DOHH2 (cell line): ENCODE measurements at regions not wholly inside any gene's neighbourhood (a gene's known extent, or its start where the extent isn't known, plus 50 kb on each side); places are given as distances from the start of the nearest gene placed in this dataset.

Experiments used
- H3F3A ChIP-seq: fragments of 200-600 bp; sonication (generic), shearing (Covaris generic); 2 replicates; pipeline ENCODE4 v1.6.0; 2016; ENCODE audit warnings: antibody characterized with exemption, mild to moderate bottlenecking; ENCODE audit not compliant: control insufficient read depth, insufficient read depth
- H3K27ac ChIP-seq: fragments of 200-600 bp; sonication (generic); 2 replicates; pipeline ENCODE4 v1.5.1; 2014; ENCODE audit warnings: low read depth, mild to moderate bottlenecking, low read length, moderate library complexity
- H3K27me3 ChIP-seq: fragments of 200-600 bp; sonication (generic); 2 replicates; pipeline ENCODE4 v1.6.1; 2014; ENCODE audit warnings: mild to moderate bottlenecking, low read length, mixed read lengths; ENCODE audit not compliant: control insufficient read depth
- H3K36me3 ChIP-seq: fragments of 200-600 bp; sonication (generic); 2 replicates; pipeline ENCODE4 v1.6.1; 2014; ENCODE audit warnings: mild to moderate bottlenecking, low read length, moderate library complexity, mixed read lengths; ENCODE audit not compliant: control insufficient read depth
- H3K4me1 ChIP-seq: fragments of 200-600 bp; sonication (generic); 2 replicates; pipeline ENCODE4 v1.6.1; 2014; ENCODE audit warnings: mild to moderate bottlenecking, low read length, mixed read lengths; ENCODE audit not compliant: control insufficient read depth
- H3K4me2 ChIP-seq: fragments of 200-600 bp; sonication (generic); 2 replicates; pipeline ENCODE4 v1.6.0; 2014; ENCODE audit warnings: mild to moderate bottlenecking, low read length, moderate library complexity
- H3K4me3 ChIP-seq: fragments of 200-600 bp; sonication (generic); 2 replicates; pipeline ENCODE4 v1.5.1; 2014; ENCODE audit warnings: mild to moderate bottlenecking, low read length, mixed read lengths
- H3K79me2 ChIP-seq: fragments of 200-600 bp; sonication (generic); 2 replicates; pipeline ENCODE4 v1.6.1; 2014; ENCODE audit warnings: mild to moderate bottlenecking, low read length, mixed read lengths; ENCODE audit not compliant: control insufficient read depth
- H3K9me2 ChIP-seq: fragments of 200-600 bp; sonication (generic); replicated peaks from 2 replicates; pipeline ENCODE4 v1.6.1; 2014; ENCODE audit warnings: mild to moderate bottlenecking, low read length, mixed read lengths; ENCODE audit not compliant: control insufficient read depth
- H3K9me3 ChIP-seq: fragments of 200-600 bp; sonication (generic); 2 replicates; pipeline ENCODE4 v1.6.1; 2014; ENCODE audit warnings: antibody characterized with exemption, low read length, mixed read lengths; ENCODE audit not compliant: control insufficient read depth, insufficient read depth
- H4K20me1 ChIP-seq: fragments of 200-600 bp; sonication (generic); 2 replicates; pipeline ENCODE4 v1.6.0; 2014; ENCODE audit warnings: low read depth, mild to moderate bottlenecking, antibody characterized with exemption, low read length, moderate library complexity; ENCODE audit not compliant: control insufficient read depth, insufficient read depth
- EZH2phosphoT487 ChIP-seq: fragments of 200-600 bp; sonication (generic); IDR thresholded peaks from 2 replicates; pipeline ENCODE4 v1.6.1; 2017; ENCODE audit warnings: borderline replicate concordance, mild to moderate bottlenecking, antibody characterized with exemption, low read length, moderate library complexity, mixed read lengths
- TF ChIP-seq, protein P1 (sequence below): fragments of 200-600 bp; sonication (generic); IDR thresholded peaks from one replicate; pipeline ENCODE4 v1.5.1; 2014; ENCODE audit warnings: antibody characterized with exemption, mild to moderate bottlenecking, low read depth, low read length; ENCODE audit not compliant: poor library complexity, severe bottlenecking

DNA sequence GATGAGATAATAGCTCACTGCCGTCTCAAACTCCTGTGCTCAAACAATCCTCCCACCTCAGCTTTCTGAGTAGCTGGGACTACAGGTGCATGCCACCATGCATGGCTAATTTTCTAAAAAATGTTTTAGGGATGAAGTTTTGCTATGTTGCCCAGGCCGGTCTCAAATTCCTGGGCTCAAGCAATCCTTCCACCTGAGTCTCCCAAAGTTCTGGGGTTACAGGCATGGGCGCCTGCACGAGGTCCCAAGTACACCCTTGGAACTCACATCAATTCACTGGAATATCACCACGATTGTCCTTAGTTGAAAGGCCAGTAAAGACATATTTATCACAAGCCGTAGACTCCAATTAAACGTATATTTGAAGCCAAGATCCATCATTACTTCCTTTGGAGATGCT lies 184.6 kb downstream of the IRX1 start:
- Histone ChIP-seq H4K20me1 (no peaks in the 10 kb centered on the region), H3K4me1 (no peaks in the 10 kb centered on the region), H3K4me3 (no peak overlapping the region), H3K9me3 (peaks cover 8% of the 10 kb centered on the region; the same call in 1 of the 2 replicates), H3K79me2 (no peaks in the 10 kb centered on the region), H3K27ac (no peak overlapping the region), H3F3A (no peaks in the 10 kb centered on the region), H3K4me2 (no peak overlapping the region), H3K27me3 (no peaks in the 10 kb centered on the region), H3K36me3 (no peaks in the 10 kb centered on the region), H3K9me2 (no peaks in the 10 kb centered on the region)
- TF ChIP-seq EZH2phosphoT487 = no peak
- TF ChIP-seq, protein P1, sequence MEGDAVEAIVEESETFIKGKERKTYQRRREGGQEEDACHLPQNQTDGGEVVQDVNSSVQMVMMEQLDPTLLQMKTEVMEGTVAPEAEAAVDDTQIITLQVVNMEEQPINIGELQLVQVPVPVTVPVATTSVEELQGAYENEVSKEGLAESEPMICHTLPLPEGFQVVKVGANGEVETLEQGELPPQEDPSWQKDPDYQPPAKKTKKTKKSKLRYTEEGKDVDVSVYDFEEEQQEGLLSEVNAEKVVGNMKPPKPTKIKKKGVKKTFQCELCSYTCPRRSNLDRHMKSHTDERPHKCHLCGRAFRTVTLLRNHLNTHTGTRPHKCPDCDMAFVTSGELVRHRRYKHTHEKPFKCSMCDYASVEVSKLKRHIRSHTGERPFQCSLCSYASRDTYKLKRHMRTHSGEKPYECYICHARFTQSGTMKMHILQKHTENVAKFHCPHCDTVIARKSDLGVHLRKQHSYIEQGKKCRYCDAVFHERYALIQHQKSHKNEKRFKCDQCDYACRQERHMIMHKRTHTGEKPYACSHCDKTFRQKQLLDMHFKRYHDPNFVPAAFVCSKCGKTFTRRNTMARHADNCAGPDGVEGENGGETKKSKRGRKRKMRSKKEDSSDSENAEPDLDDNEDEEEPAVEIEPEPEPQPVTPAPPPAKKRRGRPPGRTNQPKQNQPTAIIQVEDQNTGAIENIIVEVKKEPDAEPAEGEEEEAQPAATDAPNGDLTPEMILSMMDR = no peak

DNA sequence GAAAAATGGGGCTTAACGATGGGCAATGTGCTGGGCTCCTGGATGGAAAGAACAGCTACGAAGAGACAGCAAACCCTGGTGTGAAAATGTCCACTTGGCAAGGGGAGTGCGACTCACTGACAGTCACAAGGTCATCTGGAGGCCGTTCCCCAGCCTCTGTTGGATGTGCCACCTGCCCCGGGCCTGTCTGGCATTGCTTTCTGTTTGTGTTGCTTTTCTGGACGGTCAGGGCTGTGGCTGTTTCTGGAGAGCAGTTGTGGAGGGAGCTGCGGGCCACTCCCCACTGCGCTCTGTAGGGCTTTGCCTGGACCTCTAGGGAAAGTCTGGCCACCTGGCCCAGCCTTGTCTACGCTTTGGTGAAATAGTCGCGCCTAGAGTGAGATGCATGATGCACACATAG lies 185.3 kb downstream of the IRX1 start:
- Histone ChIP-seq H3K36me3 (no peaks in the 10 kb centered on the region), H3K9me2 (no peaks in the 10 kb centered on the region), H3K4me1 (no peaks in the 10 kb centered on the region), H3F3A (no peaks in the 10 kb centered on the region), H3K27ac (no peak overlapping the region), H3K4me3 (no peak overlapping the region), H3K27me3 (no peaks in the 10 kb centered on the region), H4K20me1 (no peaks in the 10 kb centered on the region), H3K9me3 (peaks cover 10% of the 10 kb centered on the region; the same call in 1 of the 2 replicates), H3K4me2 (no peak overlapping the region), H3K79me2 (no peaks in the 10 kb centered on the region)
- TF ChIP-seq, protein P1 = no peak
- no peak for TF ChIP-seq EZH2phosphoT487

DNA sequence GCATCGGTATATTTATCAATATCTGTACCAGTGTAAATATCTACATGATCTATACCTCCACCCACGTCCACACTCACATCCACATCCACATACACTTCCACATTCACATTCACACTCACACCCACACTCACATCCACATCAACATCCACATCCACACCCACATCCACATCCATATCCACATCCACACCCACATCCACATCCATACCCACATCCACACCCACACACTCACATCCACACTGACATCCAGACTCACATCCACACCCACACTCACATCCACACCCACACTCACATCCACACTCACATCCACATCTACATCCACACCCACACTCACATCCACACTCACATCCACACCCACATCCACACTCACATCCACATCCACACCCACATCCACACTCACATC lies 189.2 kb downstream of the IRX1 start:
- H3K9me2 ChIP-seq = no peaks in the 10 kb centered on the region
- H3K4me1 ChIP-seq = no peaks in the 10 kb centered on the region
- H3K9me3 ChIP-seq = peaks cover 20% of the 10 kb centered on the region; the same call in 1 of the 2 replicates
- H3K4me2 ChIP-seq = no peak overlapping the region
- H3F3A ChIP-seq = no peaks in the 10 kb centered on the region
- no peaks in the 10 kb centered on the region for H3K27me3 ChIP-seq
- no peaks in the 10 kb centered on the region for H3K36me3 ChIP-seq
- no peak overlapping the region for H3K27ac ChIP-seq
- no peaks in the 10 kb centered on the region for H3K79me2 ChIP-seq
- H4K20me1 ChIP-seq = no peaks in the 10 kb centered on the region
- TF ChIP-seq, protein P1 = no peak
- no peak for TF ChIP-seq EZH2phosphoT487
- no peak overlapping the region for H3K4me3 ChIP-seq
